GM23248 (cell line): ENCODE measurements at regions not wholly inside any gene's neighbourhood (a gene's known extent, or its start where the extent isn't known, plus 50 kb on each side); places are given as distances from the start of the nearest gene placed in this dataset.

Source experiments
- EZH2 ChIP-seq: fragments of 200-600 bp; sonication (generic); IDR thresholded peaks from 2 replicates; pipeline ENCODE4 v1.6.1; 2018; ENCODE audit warnings: antibody characterized with exemption, mild to moderate bottlenecking; ENCODE audit not compliant: insufficient read depth, poor library complexity, severe bottlenecking
- EZH2phosphoT487 ChIP-seq: fragments of 200-600 bp; sonication (generic); IDR thresholded peaks from 2 replicates; pipeline ENCODE4 v1.6.1; 2018; ENCODE audit warnings: antibody characterized with exemption, moderate library complexity, mild to moderate bottlenecking, low read depth; ENCODE audit not compliant: insufficient read depth

- no peak for TF ChIP-seq EZH2phosphoT487
- no peak for TF ChIP-seq EZH2
These were observed 123.8 kb upstream of the DMRT1 start for GRCh38 chr9:717722-718121.
